GM19395 (cell line): ENCODE measurements at regions not wholly inside any gene's neighbourhood (a gene's known extent, or its start where the extent isn't known, plus 50 kb on each side); places are given as distances from the start of the nearest gene placed in this dataset.
"Not testable (repeated sequence)": the region's sequence is repeated elsewhere in the genome, so short reads cannot be mapped to it uniquely, and the experiment has no call there.

ENCODE experiments used
- ATAC-seq: cut with Tn5 transposase; IDR thresholded peaks from one replicate; pipeline ENCODE4 v1.9.1; 2021; ENCODE audit warnings: mild to moderate bottlenecking, moderate library complexity; ENCODE audit not compliant: unreplicated experiment

GRCh38 chrX:140172401-140172800, 207.1 kb upstream of the CXorf66 start:
- no peak for ATAC-seq

GRCh38 chrX:140167551-140167950, 202.2 kb upstream of the CXorf66 start:
- no peak for ATAC-seq

GRCh38 chrX:140165849-140166248, 200.5 kb upstream of the CXorf66 start:
- ATAC-seq, result no peak

- no peak for ATAC-seq
Observed at GRCh38 chrX:140164391-140164790, 199.1 kb upstream of the CXorf66 start.

- ATAC-seq, result no peak
Observed at GRCh38 chrX:140163371-140164159, 198.2 kb upstream of the CXorf66 start.

DNA sequence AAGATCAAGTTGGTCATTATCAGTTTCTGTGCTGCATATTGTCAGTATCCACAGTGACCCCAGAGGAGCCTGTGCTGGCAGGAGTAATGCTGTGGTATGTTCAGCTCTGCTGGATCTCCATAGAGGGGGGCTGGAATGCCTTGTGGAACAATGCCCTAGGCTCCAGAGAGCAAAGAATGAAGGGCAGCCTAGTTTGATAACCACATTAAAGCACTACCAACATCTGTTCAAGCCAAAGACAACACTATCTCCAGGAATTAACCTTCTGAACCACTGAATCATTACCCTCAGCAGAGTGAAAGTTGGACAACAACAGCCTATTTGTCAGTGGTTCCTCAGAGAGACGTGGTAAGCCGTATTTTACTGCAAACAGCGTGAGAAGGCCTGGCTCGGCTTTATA, 192.3 kb upstream of the CXorf66 start:
- ATAC-seq, result no peak

DNA sequence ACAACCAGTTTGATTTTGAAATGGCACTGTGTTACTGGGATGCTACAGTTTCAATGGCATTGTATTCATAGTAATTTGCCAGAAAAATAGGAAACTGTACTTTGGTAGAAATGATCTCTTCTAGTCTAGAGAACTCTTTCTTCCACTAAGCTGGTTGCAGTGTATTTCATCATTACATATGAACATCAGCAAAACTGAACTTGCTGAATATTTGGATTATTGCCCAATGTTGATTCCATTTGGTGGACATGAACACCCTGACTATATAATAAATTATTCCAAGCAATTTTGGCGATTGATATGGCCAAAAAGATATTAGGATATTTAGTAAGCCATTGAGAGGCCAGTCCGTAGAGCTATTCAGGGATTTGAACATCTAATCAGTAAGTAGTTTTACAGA, 191.8 kb upstream of the CXorf66 start:
- no peak for ATAC-seq

DNA sequence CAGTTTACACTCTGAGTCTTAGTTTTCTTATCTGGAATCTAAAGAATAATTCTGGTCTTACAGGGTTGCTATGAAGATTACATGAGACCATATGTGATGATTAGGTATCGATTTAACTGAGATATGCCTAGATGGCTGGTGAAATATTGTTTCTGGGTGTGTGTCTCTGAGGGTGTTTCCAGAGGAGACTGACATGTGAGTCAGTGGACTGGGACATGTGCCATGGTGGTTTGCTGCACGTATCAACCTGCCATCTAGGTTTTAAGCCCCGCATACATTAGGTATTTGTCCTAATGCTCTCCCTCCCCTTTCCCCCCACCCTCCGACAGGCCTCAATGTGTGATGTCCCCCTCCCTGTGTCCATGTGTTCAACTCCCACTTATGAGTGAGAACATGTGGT, 186.0 kb upstream of the CXorf66 start:
- no peak for ATAC-seq

DNA sequence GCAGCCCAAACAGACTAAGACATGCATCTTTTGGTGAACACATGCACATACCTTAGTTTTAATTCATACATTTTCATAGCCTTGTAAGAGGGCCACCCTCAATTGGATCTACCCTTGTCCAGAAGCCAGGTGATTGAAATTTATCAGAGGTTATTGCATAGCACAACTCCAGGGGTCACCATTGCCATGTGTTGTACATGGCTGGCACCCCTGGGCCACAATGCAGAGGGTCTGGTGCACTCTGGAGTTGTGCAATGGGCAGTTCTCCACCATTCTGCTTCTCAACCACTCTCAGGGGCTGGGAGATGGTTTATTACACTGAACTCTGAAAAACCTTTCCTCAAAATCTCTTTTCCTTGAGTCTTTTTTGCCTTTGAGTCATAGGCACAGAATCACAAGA, 184.4 kb upstream of the CXorf66 start:
- ATAC-seq, result no peak

DNA sequence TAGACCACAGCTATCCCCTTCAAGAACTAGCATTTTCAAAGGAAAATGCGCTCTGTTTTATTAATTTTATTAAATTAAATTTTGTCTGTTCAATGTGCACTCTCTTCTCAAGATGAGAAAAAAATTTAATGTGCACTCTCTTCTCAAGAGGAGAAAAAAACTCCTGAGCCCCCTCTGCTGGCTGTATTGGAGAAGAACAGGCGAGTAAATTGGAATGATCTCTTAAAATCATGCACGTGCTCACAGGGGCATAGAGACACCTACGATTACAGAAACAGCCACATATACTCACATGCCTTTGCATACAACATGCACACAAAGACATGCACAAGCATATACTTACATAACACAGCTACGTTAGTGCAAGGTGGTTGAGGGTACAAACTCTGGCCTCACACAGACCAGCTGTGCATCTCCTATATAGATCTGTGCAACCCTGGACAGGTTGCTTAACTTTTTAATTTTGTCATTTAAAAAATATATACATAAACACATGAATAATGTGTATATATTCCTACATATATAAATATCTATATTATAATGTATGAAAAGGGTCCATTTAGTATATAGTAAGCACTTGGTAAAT, 176.2 kb upstream of the CXorf66 start:
- ATAC-seq, result peak; percentile 82

DNA sequence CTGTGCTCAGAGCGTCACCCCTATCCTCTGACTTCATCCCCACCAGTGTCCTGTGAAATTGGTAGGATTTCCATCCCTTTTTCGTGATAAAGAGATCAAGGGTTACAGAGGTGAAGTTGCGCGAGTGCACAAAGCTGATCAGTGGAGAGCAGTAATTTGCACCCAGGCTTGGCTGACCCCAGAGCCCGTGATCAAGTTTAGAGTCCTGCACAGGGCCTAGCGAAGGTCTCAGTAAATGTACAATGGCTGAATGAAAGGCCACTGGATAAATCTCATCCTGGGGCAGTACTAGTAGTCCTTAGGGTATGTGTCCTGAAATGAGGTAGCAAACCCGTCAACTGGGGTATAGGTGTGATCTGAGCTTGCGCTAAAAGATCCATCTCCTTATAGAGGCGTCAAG, 173.2 kb upstream of the CXorf66 start:
- not testable (repeated sequence) for ATAC-seq

DNA sequence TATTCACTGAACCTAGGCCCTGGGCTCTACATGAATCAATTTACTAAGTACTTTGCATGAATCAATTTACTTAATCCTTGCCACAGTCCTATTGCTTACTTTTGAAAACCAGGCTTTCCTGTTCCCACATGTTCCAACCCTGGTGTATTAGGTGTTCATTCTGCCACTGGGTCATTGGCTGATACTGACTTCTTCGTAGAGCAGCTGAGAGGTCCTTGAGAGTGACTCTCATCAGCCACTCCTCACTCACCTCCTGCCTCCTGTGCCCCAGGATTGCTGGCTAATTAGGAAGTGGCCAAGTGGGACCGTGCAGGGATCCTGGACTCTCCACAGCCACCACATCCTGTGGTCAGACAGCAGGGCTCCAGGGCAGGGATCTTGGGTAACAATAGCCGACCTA, 172.7 kb upstream of the CXorf66 start:
- not testable (repeated sequence) for ATAC-seq

DNA sequence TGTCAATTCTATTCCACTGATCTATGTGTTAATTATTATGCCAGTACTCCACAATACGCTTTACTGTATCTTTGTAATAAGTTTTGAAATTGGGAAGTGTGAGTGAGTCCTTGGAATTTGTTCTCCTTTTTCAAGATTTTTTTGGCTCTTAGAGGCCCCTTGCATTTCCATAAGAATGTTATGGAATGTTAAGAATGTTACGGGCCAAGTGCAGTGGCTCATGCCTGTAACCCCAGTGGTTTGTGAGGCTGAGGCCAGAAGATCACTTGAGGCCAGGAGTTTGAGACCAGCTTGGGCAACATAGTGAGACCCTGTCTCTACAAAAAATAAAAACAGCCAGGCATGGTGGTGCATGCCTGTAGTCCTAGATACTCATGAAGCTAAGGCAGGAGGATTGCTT, 167.6 kb upstream of the CXorf66 start:
- ATAC-seq, result no peak

DNA sequence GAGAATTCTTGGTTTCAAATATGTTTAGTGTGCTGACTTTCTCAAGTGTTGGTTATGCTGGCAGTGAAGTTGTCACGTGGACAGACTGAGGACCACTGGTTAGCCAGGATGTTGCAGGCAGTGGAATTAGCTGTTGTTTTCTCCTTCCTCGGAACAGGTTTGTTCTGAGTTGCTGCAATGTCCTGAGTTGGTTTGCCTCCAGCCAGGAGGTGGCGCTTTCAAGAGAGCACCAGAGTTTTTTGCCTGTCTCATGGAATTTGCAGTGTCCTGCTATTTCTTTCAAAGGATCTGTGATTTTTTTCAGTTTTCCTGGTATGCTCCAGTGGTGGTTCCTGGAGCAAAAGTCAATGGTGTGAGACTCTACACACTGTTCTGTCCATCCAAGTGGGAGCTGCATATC, 158.1 kb upstream of the CXorf66 start:
- ATAC-seq, result no peak

- not testable (repeated sequence) for ATAC-seq
Observed at GRCh38 chrX:140114059-140114458, 148.7 kb upstream of the CXorf66 start.

DNA sequence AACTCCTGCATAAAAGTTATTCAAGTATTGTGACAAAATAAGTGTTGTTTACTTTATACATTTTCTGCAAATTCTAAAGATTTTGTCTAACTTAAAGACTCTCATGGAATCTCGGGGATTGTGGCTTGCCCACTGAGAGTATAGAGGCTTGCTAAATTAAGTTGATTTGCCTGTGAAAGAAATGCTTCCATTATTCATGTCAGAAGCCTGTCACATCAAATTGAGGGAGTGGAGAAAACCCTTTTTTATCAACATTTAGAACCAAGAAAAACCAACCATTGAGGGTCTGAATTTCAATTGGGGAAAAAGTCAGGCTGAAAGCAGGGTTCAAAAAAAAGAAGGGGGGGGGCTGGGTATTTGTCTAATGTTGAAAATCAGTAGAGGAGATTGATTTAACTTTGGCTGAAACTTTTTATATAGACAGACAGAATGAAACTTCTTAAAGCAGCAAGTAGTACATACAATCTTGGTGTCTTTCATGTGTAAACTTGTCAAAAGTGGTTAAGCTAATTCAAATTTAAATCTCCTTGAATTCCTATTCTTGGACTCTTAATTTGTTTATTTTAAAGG, 144.8 kb upstream of the CXorf66 start:
- no peak for ATAC-seq

- ATAC-seq, result no peak
Observed at GRCh38 chrX:140104760-140105159, 139.4 kb upstream of the CXorf66 start.

DNA sequence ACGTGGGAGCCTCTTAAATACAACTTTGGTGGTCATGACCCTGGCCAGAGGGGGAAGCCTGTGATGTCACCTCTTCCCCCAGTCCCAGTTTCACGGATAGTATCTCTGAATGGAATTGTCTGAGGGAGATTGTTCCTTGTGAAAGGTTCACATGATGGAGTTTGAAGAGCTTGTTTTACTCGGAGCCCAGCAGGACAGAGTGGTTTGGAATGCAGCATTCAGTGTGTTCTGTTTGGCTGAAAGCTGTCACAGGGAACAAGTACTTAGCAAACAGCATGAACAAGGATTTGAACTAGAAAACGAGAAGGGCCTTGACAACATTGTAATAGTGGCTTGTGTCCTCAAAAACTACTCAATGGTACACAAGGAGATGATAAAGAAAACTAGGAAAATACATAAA, 133.9 kb upstream of the CXorf66 start:
- no peak for ATAC-seq

- ATAC-seq, result no peak
Observed at GRCh38 chrX:140092121-140092520, 126.8 kb upstream of the CXorf66 start.

- ATAC-seq, result peak; percentile 81
Observed at GRCh38 chrX:140091125-140091886, 126.0 kb upstream of the CXorf66 start.

DNA sequence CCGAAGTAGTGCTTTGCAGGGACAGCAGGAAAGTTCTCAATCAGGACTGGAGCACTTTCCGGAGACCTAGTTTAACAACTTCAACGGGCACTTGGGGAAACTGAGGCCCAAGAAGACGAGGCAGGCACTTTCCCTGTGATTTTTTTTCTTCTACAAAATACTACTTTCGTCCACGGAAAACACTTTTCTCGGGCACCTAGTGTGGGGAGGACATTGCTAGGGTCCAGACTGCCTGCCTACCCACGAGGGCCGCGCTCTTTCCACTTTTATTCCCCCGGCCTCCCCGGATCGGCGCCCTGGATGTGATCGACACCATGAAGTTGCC, 125.4 kb upstream of the CXorf66 start:
- ATAC-seq, result no peak

GRCh38 chrX:140088438-140088837, 123.1 kb upstream of the CXorf66 start:
- ATAC-seq, result no peak
